ENCODE measurements at regions not wholly inside any gene's neighbourhood (a gene's known extent, or its start where the extent isn't known, plus 50 kb on each side); places are given as distances from the start of the nearest gene placed in this dataset.

- H3K27me3 ChIP-seq (ENCODE audit: control insufficient read depth, insufficient read depth, low read length, poor library complexity, severe bottlenecking), result no peaks in the 10 kb centered on the region
- no peaks in the 10 kb centered on the region for H3K4me1 ChIP-seq (ENCODE audit: control insufficient read depth, insufficient read depth, low read length)
- 90 to 92% methylated on average over 2 to 3 of the region's 3 CpGs for WGBS, 2 experiments
- H3K36me3 ChIP-seq (ENCODE audit: control insufficient read depth, insufficient read depth, low read length), result no peaks in the 10 kb centered on the region
- no peak overlapping the region for H3K4me3 ChIP-seq (ENCODE audit: insufficient read depth, low read depth, low read length)
- no peak overlapping the region for H3K27ac ChIP-seq (ENCODE audit: insufficient read depth, low read depth, low read length, poor library complexity, severe bottlenecking)
- H3K9me3 ChIP-seq (ENCODE audit: control insufficient read depth, low read length), result no peaks in the 10 kb centered on the region
Observed at GRCh38 chr2:183427558-183427957, 303.3 kb downstream of the NUP35 start.

GRCh38 chr2:183428881-183429280 is 304.6 kb downstream of the NUP35 start:
- Histone ChIP-seq H3K9me3 (ENCODE audit: control insufficient read depth, low read length) (no peaks in the 10 kb centered on the region), H3K27me3 (ENCODE audit: control insufficient read depth, insufficient read depth, low read length, poor library complexity, severe bottlenecking) (no peaks in the 10 kb centered on the region), H3K27ac (ENCODE audit: insufficient read depth, low read depth, low read length, poor library complexity, severe bottlenecking) (no peak overlapping the region), H3K4me3 (ENCODE audit: insufficient read depth, low read depth, low read length) (no peak overlapping the region), H3K4me1 (ENCODE audit: control insufficient read depth, insufficient read depth, low read length) (no peaks in the 10 kb centered on the region), H3K36me3 (ENCODE audit: control insufficient read depth, insufficient read depth, low read length) (no peaks in the 10 kb centered on the region)

GRCh38 chr2:183438541-183438940 is 314.3 kb downstream of the NUP35 start:
- H3K27me3 ChIP-seq (ENCODE audit: control insufficient read depth, insufficient read depth, low read length, poor library complexity, severe bottlenecking), result no peaks in the 10 kb centered on the region
- H3K4me3 ChIP-seq (ENCODE audit: insufficient read depth, low read depth, low read length), result no peak overlapping the region
- H3K27ac ChIP-seq (ENCODE audit: insufficient read depth, low read depth, low read length, poor library complexity, severe bottlenecking), result no peak overlapping the region
- 96 to 100% methylated on average over 1 to 2 of the region's 2 CpGs for WGBS, 2 experiments
- no peaks in the 10 kb centered on the region for H3K36me3 ChIP-seq (ENCODE audit: control insufficient read depth, insufficient read depth, low read length)
- no peaks in the 10 kb centered on the region for H3K4me1 ChIP-seq (ENCODE audit: control insufficient read depth, insufficient read depth, low read length)
- H3K9me3 ChIP-seq (ENCODE audit: control insufficient read depth, low read length), result no peaks in the 10 kb centered on the region

DNA sequence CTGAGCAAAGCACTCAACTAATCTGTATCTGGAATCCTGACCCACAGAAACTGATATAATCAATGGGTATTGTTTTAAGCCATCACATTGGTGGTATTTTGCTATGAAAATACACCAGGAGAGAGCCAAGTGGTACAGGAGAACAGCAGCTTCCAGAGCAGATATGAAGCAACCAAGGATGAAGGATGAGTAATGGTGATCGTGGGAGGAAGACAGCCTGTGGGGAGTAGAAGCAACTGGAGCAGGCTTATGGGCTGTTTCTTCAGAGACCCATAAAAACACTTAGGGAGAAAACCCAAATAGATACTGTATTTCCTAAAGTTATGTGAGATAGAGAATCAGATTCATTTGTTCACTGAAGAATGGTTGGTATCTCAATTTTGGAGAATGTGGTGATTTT is 330.8 kb downstream of the NUP35 start:
- Histone ChIP-seq H3K27ac (ENCODE audit: insufficient read depth, low read depth, low read length, poor library complexity, severe bottlenecking) (no peak overlapping the region), H3K4me3 (ENCODE audit: insufficient read depth, low read depth, low read length) (no peak overlapping the region), H3K4me1 (ENCODE audit: control insufficient read depth, insufficient read depth, low read length) (no peaks in the 10 kb centered on the region), H3K36me3 (ENCODE audit: control insufficient read depth, insufficient read depth, low read length) (no peaks in the 10 kb centered on the region), H3K27me3 (ENCODE audit: control insufficient read depth, insufficient read depth, low read length, poor library complexity, severe bottlenecking) (no peaks in the 10 kb centered on the region), H3K9me3 (ENCODE audit: control insufficient read depth, low read length) (no peaks in the 10 kb centered on the region)
- 85 to 95% methylated on average over 1 of the region's 1 CpG for WGBS, 2 experiments

GRCh38 chr2:183456177-183456576 is 331.9 kb downstream of the NUP35 start:
- H3K27me3 ChIP-seq (ENCODE audit: control insufficient read depth, insufficient read depth, low read length, poor library complexity, severe bottlenecking), result no peaks in the 10 kb centered on the region

DNA sequence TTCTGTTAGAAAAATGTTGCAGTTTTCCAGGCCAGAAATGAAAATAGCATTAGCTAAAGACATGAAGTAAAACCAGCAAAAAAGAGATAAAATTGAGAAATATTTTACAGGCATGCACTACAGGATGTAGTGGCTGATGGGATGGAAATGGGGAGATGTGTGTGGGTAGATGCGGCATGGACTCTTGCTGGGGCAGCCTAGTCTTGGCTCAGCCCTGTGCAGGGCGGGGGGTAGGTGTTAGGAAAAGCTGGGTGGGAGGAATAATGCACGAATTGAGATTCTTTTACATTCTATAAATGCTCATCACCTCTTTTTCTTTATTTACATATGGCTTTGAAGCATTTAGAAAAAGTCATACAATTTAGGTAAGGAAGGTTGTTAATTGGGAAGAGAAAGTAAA is 334.2 kb downstream of the NUP35 start:
- Histone ChIP-seq H3K27me3 (ENCODE audit: control insufficient read depth, insufficient read depth, low read length, poor library complexity, severe bottlenecking) (no peaks in the 10 kb centered on the region), H3K36me3 (ENCODE audit: control insufficient read depth, insufficient read depth, low read length) (no peaks in the 10 kb centered on the region), H3K9me3 (ENCODE audit: control insufficient read depth, low read length) (no peaks in the 10 kb centered on the region), H3K4me1 (ENCODE audit: control insufficient read depth, insufficient read depth, low read length) (no peaks in the 10 kb centered on the region), H3K4me3 (ENCODE audit: insufficient read depth, low read depth, low read length) (no peak overlapping the region), H3K27ac (ENCODE audit: insufficient read depth, low read depth, low read length, poor library complexity, severe bottlenecking) (no peak overlapping the region)
- 92 to 93% methylated on average over 1 of the region's 3 CpGs for WGBS, 2 experiments

More at GRCh38 chr2:183456177-183456576, 331.9 kb downstream of the NUP35 start:
- H3K4me1 ChIP-seq (ENCODE audit: control insufficient read depth, insufficient read depth, low read length), result no peaks in the 10 kb centered on the region
- no peak overlapping the region for H3K27ac ChIP-seq (ENCODE audit: insufficient read depth, low read depth, low read length, poor library complexity, severe bottlenecking)
- 98 to 100% methylated on average over 2 of the region's 4 CpGs for WGBS, 2 experiments
- no peaks in the 10 kb centered on the region for H3K36me3 ChIP-seq (ENCODE audit: control insufficient read depth, insufficient read depth, low read length)
- H3K4me3 ChIP-seq (ENCODE audit: insufficient read depth, low read depth, low read length), result no peak overlapping the region
- H3K9me3 ChIP-seq (ENCODE audit: control insufficient read depth, low read length), result no peaks in the 10 kb centered on the region

GRCh38 chr2:183459466-183459865 is 335.2 kb downstream of the NUP35 start:
- no peak overlapping the region for H3K27ac ChIP-seq (ENCODE audit: insufficient read depth, low read depth, low read length, poor library complexity, severe bottlenecking)
- H3K9me3 ChIP-seq (ENCODE audit: control insufficient read depth, low read length), result no peaks in the 10 kb centered on the region
- no peak overlapping the region for H3K4me3 ChIP-seq (ENCODE audit: insufficient read depth, low read depth, low read length)
- H3K36me3 ChIP-seq (ENCODE audit: control insufficient read depth, insufficient read depth, low read length), result no peaks in the 10 kb centered on the region
- H3K4me1 ChIP-seq (ENCODE audit: control insufficient read depth, insufficient read depth, low read length), result no peaks in the 10 kb centered on the region
- WGBS, 2 experiments, result 93% methylated on average over 3 to 4 of the region's 4 CpGs
- no peaks in the 10 kb centered on the region for H3K27me3 ChIP-seq (ENCODE audit: control insufficient read depth, insufficient read depth, low read length, poor library complexity, severe bottlenecking)

DNA sequence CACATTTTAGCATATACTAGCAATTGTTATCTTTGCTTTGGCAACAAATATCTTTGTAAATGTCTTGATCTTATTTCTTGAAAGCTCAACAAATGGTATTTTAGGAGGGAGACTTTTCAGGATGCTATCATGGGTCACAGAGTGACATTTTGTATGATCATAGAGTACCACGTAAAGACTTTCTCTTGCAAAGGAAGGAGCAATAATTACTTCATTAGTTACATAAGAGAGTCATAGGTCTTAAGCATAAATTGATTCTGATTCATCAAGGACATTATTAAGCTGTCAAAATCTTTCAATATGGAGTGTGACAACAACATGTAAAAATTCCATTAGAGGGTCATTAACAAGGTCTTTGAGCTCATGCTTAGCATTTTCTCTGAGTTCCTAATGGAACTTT is 339.6 kb downstream of the NUP35 start:
- Histone ChIP-seq H3K36me3 (ENCODE audit: control insufficient read depth, insufficient read depth, low read length) (no peaks in the 10 kb centered on the region), H3K4me1 (ENCODE audit: control insufficient read depth, insufficient read depth, low read length) (no peaks in the 10 kb centered on the region), H3K27me3 (ENCODE audit: control insufficient read depth, insufficient read depth, low read length, poor library complexity, severe bottlenecking) (no peaks in the 10 kb centered on the region), H3K27ac (ENCODE audit: insufficient read depth, low read depth, low read length, poor library complexity, severe bottlenecking) (no peak overlapping the region), H3K4me3 (ENCODE audit: insufficient read depth, low read depth, low read length) (no peak overlapping the region), H3K9me3 (ENCODE audit: control insufficient read depth, low read length) (no peaks in the 10 kb centered on the region)
- 100% methylated on average over 1 of the region's 1 CpG for WGBS, 2 experiments

DNA sequence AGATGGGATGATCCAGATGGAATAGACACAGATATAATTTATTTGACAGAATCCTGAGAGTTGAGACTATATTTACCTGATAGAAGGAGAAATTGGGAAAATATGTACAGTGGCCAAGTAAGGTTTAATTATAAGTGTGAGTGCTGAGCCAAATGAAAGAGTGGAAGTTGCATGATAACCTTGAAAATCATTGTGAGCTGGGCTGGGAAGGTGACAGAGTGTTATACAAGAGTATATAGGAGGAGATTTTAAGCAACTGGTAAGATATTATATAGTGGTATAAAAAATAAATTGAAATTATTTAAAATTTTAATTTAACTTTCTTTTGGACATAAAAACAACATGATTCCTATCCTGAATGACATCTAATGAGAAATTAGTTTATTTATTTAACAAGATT is 340.8 kb downstream of the NUP35 start:
- Histone ChIP-seq H3K4me1 (ENCODE audit: control insufficient read depth, insufficient read depth, low read length) (no peaks in the 10 kb centered on the region), H3K27ac (ENCODE audit: insufficient read depth, low read depth, low read length, poor library complexity, severe bottlenecking) (no peak overlapping the region), H3K4me3 (ENCODE audit: insufficient read depth, low read depth, low read length) (no peak overlapping the region), H3K9me3 (ENCODE audit: control insufficient read depth, low read length) (no peaks in the 10 kb centered on the region), H3K36me3 (ENCODE audit: control insufficient read depth, insufficient read depth, low read length) (no peaks in the 10 kb centered on the region), H3K27me3 (ENCODE audit: control insufficient read depth, insufficient read depth, low read length, poor library complexity, severe bottlenecking) (no peaks in the 10 kb centered on the region)

GRCh38 chr2:183474912-183475695 is 350.9 kb downstream of the NUP35 start:
- 93 to 98% methylated on average over 9 to 10 of the region's 10 CpGs for WGBS, 2 experiments
- Histone ChIP-seq H3K27me3 (ENCODE audit: control insufficient read depth, insufficient read depth, low read length, poor library complexity, severe bottlenecking) (no peaks in the 10 kb centered on the region), H3K36me3 (ENCODE audit: control insufficient read depth, insufficient read depth, low read length) (no peaks in the 10 kb centered on the region), H3K9me3 (ENCODE audit: control insufficient read depth, low read length) (no peaks in the 10 kb centered on the region), H3K27ac (ENCODE audit: insufficient read depth, low read depth, low read length, poor library complexity, severe bottlenecking) (no peak overlapping the region), H3K4me3 (ENCODE audit: insufficient read depth, low read depth, low read length) (no peak overlapping the region), H3K4me1 (ENCODE audit: control insufficient read depth, insufficient read depth, low read length) (no peaks in the 10 kb centered on the region)

DNA sequence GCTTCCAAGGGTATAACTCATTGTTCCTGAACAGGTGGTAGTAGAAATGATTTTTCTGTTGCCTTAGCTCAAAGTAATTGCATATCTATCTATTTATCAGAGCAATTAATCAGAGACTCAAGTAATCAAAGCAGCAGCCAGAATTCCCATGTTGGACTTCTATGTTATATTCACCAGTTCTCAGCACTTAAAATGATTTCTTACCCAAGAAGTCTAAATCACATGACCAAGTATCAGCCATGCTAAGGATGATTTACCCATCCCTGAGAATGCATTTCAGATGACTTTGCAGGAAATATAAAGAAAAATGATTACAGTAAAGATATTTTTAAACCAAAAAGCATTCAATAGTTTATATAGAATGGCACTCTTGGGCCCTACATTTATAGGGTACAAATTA is 352.2 kb downstream of the NUP35 start:
- Histone ChIP-seq H3K36me3 (ENCODE audit: control insufficient read depth, insufficient read depth, low read length) (no peaks in the 10 kb centered on the region), H3K4me3 (ENCODE audit: insufficient read depth, low read depth, low read length) (no peak overlapping the region), H3K9me3 (ENCODE audit: control insufficient read depth, low read length) (no peaks in the 10 kb centered on the region), H3K27ac (ENCODE audit: insufficient read depth, low read depth, low read length, poor library complexity, severe bottlenecking) (no peak overlapping the region), H3K27me3 (ENCODE audit: control insufficient read depth, insufficient read depth, low read length, poor library complexity, severe bottlenecking) (no peaks in the 10 kb centered on the region), H3K4me1 (ENCODE audit: control insufficient read depth, insufficient read depth, low read length) (no peaks in the 10 kb centered on the region)
